ENCODE measurements at regions not wholly inside any gene's neighbourhood (a gene's known extent, or its start where the extent isn't known, plus 50 kb on each side); places are given as distances from the start of the nearest gene placed in this dataset.

GRCh38 chr14:104506461-104507253, 72.9 kb upstream of the C14orf180 start:
- H3K27me3 Mint-ChIP-seq (ENCODE audit: low read depth in 3 of 3), result peaks cover 0 to 4% (median 2%) of the 10 kb centered on the region in 3 donors

GRCh38 chr14:104507443-104507842, 72.1 kb upstream of the C14orf180 start:
- H3K27me3 ChIP-seq (ENCODE audit: control insufficient read depth in 2 of 2, insufficient read depth in 2 of 2, low read length in 2 of 2), result no peaks in the 10 kb centered on the region
- peaks cover 0 to 3% (median 2%) of the 10 kb centered on the region in 3 donors for H3K27me3 Mint-ChIP-seq (ENCODE audit: low read depth in 3 of 3)

More at GRCh38 chr14:104506461-104507253, 72.9 kb upstream of the C14orf180 start:
- H3K9me3 Mint-ChIP-seq, result peaks cover 7 to 17% (median 10%) of the 10 kb centered on the region in 7 donors
- H3K4me1 ChIP-seq (ENCODE audit: control insufficient read depth in 1 of 2, insufficient read depth in 2 of 2, low read length in 2 of 2), result no peaks in the 10 kb centered on the region
- WGBS (ENCODE audit: insufficient coverage), result 89% methylated on average over 10 of the region's 11 CpGs
- no peaks in the 10 kb centered on the region for H3K79me2 ChIP-seq (ENCODE audit: insufficient read depth, low read length)
- TF ChIP-seq, protein P1, sequence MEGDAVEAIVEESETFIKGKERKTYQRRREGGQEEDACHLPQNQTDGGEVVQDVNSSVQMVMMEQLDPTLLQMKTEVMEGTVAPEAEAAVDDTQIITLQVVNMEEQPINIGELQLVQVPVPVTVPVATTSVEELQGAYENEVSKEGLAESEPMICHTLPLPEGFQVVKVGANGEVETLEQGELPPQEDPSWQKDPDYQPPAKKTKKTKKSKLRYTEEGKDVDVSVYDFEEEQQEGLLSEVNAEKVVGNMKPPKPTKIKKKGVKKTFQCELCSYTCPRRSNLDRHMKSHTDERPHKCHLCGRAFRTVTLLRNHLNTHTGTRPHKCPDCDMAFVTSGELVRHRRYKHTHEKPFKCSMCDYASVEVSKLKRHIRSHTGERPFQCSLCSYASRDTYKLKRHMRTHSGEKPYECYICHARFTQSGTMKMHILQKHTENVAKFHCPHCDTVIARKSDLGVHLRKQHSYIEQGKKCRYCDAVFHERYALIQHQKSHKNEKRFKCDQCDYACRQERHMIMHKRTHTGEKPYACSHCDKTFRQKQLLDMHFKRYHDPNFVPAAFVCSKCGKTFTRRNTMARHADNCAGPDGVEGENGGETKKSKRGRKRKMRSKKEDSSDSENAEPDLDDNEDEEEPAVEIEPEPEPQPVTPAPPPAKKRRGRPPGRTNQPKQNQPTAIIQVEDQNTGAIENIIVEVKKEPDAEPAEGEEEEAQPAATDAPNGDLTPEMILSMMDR (IDR thresholded peaks at IDR 0.05), result no peak
- no peaks in the 10 kb centered on the region for H4K20me1 ChIP-seq (ENCODE audit: insufficient read depth, low read length)
- no peak overlapping the region for H3K9ac ChIP-seq (ENCODE audit: insufficient read depth, low read length, poor library complexity, severe bottlenecking)
- no peaks in the 10 kb centered on the region for H3K36me3 ChIP-seq (replicated peaks in 1 of 2; ENCODE audit: control insufficient read depth in 1 of 2, insufficient read depth in 2 of 2, low read length in 2 of 2)
- H3K4me3 ChIP-seq (replicated peaks in 1 of 3; ENCODE audit: low read depth in 2 of 3, low read length in 3 of 3), result no peak overlapping the region
- H3K4me3 Mint-ChIP-seq, result no peak overlapping the region
- intact Hi-C loops (cut with micrococcal nuclease), result no loop called here
- H3K9me3 ChIP-seq (replicated peaks in 1 of 2; ENCODE audit: control insufficient read depth in 1 of 2, insufficient read depth in 1 of 2, low read length in 2 of 2), result peaks cover 9 to 15% of the 10 kb centered on the region in 2 donors
- H3K4me2 ChIP-seq (replicated peaks; ENCODE audit: extremely low read depth, low read length, poor library complexity, severe bottlenecking), result no peak overlapping the region
- no peaks in the 10 kb centered on the region for H3K27me3 ChIP-seq (ENCODE audit: control insufficient read depth in 2 of 2, insufficient read depth in 2 of 2, low read length in 2 of 2)
- no peak overlapping the region for H3K27ac ChIP-seq (ENCODE audit: low read depth in 1 of 2, low read length in 2 of 2)
- H3K27ac Mint-ChIP-seq, result no peak overlapping the region
- DNase-seq, result no peak
- H3K4me1 Mint-ChIP-seq, result no peaks in the 10 kb centered on the region
- no peak overlapping the region for H2AFZ ChIP-seq (ENCODE audit: insufficient read depth, low read depth, low read length, poor library complexity, severe bottlenecking)
- no peaks in the 10 kb centered on the region for H3K36me3 Mint-ChIP-seq

More at GRCh38 chr14:104507443-104507842, 72.1 kb upstream of the C14orf180 start:
- Histone ChIP-seq H3K79me2 (ENCODE audit: insufficient read depth, low read length) (no peaks in the 10 kb centered on the region), H4K20me1 (ENCODE audit: insufficient read depth, low read length) (no peaks in the 10 kb centered on the region), H3K4me2 (replicated peaks; ENCODE audit: extremely low read depth, low read length, poor library complexity, severe bottlenecking) (no peak overlapping the region), H3K4me1 (ENCODE audit: control insufficient read depth in 1 of 2, insufficient read depth in 2 of 2, low read length in 2 of 2) (no peaks in the 10 kb centered on the region), H3K36me3 (replicated peaks in 1 of 2; ENCODE audit: control insufficient read depth in 1 of 2, insufficient read depth in 2 of 2, low read length in 2 of 2) (no peaks in the 10 kb centered on the region), H3K9me3 (replicated peaks in 1 of 2; ENCODE audit: control insufficient read depth in 1 of 2, insufficient read depth in 1 of 2, low read length in 2 of 2) (peaks cover 6 to 11% of the 10 kb centered on the region in 2 donors), H3K9ac (ENCODE audit: insufficient read depth, low read length, poor library complexity, severe bottlenecking) (no peak overlapping the region), H3K27ac (ENCODE audit: low read depth in 1 of 2, low read length in 2 of 2) (no peak overlapping the region), H3K4me3 (replicated peaks in 1 of 3; ENCODE audit: low read depth in 2 of 3, low read length in 3 of 3) (no peak overlapping the region), H2AFZ (ENCODE audit: insufficient read depth, low read depth, low read length, poor library complexity, severe bottlenecking) (no peak overlapping the region)
- intact Hi-C loops (cut with micrococcal nuclease), result no loop called here
- TF ChIP-seq, protein P1 (IDR thresholded peaks at IDR 0.05), result no peak
- no peak overlapping the region for H3K4me3 Mint-ChIP-seq
- no peaks in the 10 kb centered on the region for H3K4me1 Mint-ChIP-seq
- H3K36me3 Mint-ChIP-seq, result no peaks in the 10 kb centered on the region
- DNase-seq, result no peak
- peaks cover 4 to 14% (median 7%) of the 10 kb centered on the region in 7 donors for H3K9me3 Mint-ChIP-seq
- WGBS (ENCODE audit: insufficient coverage), result 80% methylated on average over 4 of the region's 6 CpGs
- H3K27ac Mint-ChIP-seq, result no peak overlapping the region

Data from CD14-positive monocyte (primary cell).